Epithelial cell of proximal tubule (primary cell): ENCODE measurements at regions not wholly inside any gene's neighbourhood (a gene's known extent, or its start where the extent isn't known, plus 50 kb on each side); places are given as distances from the start of the nearest gene placed in this dataset.

Experiments used
- DNase-seq: peaks from one replicate; pipeline ENCODE4 v3.0.0-alpha.2; 2011; ENCODE audit warnings: low read depth
- H3K4me3 ChIP-seq: 2 replicates; pipeline ENCODE4 v1.5.1; 2011; ENCODE audit warnings: low read depth, mild to moderate bottlenecking, low read length
- CTCF ChIP-seq: conservative IDR thresholded peaks from 2 replicates; pipeline ENCODE4 v1.5.1; 2012; ENCODE audit warnings: low read depth, mild to moderate bottlenecking, low read length

GRCh38 chr10:110397856-110398255 is 93.1 kb upstream of the SMNDC1 start:
- DNase-seq = no peak
- H3K4me3 ChIP-seq = no peak overlapping the region
- no peak for TF ChIP-seq CTCF

GRCh38 chr10:110398419-110399105 is 93.8 kb upstream of the SMNDC1 start:
- H3K4me3 ChIP-seq = no peak overlapping the region
- TF ChIP-seq CTCF = no peak
- DNase-seq = peak; percentile 97

DNA sequence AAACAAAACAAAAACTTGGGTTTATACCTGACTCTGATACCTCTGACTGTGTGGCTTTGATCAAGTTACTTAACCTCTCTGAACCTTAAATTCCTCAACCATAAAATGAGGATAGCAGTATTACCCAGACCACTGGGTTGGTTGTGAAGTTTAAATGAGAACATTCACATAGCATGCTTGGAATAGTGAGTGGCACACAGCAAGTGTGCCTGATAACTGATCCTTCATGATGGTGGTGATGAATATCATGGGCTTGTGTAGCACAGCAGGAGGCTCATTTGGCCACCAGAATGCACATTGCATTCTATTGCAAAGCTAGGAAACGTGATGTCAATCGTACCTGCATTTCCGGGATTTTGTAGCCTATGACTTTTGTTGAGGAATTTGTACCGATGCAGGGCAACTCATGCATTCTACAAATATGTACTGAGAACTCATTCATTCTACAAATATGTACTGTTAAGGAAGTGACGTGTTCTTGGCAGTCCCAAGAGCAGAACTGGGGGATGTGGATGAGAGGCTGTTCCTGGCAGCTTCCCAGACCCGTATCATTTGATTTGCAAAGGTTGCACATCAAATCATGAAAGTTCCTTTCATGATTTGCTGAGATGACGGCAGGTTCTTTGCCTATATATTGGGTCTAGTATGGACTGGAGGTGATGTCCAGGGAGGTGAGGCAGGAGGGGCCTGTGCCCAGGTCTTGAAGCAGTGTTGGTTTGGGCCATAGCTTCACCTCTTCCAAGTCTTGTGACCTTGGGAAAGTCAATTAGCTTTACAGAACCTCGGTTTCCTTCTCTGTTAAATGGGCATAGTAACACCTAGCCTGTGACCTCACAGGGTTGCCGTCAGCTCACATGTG is 94.6 kb upstream of the SMNDC1 start:
- no peak overlapping the region for H3K4me3 ChIP-seq
- TF ChIP-seq CTCF = peak; percentile 3
- peak; percentile 97 for DNase-seq

DNA sequence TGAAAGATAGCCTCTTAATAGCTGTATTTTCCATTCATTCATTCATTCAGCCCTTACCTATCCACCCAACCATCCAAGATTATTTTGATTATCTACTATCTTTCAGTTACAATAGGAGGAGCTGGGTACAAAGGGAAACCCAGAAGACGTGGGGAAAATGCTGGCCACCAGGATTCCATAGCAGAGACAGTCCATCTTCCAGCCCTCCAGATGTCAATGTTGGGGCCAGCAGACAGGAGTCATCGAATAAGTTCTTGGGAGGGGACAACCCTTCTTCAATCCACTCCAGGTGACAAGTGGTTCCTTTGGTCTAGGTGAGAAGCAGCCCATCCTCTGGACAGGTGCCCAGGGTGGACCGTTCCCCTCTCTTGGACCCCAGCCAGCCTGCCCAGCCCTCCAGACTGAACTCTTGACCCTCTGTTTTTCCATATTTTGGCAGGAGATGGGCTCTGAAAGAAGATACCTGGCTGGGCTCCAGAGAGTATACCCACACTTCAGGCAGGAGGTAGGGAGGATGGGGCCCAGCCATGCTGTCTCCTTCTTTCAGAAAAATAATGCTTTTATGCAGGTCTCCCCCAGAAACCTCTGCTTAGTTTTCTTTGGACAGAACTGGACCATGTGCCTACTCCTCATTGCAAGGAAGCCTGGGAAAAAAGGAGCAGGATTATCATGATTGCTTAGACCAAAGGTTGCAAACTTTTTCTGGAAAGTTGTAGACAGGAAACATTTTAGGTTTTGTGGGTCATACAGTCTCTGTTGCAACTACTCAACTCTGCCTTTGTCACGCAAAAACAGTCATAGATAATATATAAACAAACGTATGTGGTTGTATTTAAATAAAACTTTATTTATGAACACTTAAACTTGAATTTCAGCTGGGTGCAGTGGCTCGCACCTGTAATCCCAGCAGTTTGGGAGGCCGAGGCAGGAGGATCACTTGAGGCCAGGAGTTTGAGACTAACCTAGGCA is 95.5 kb upstream of the SMNDC1 start:
- H3K4me3 ChIP-seq = no peak overlapping the region
- DNase-seq = no peak
- no peak for TF ChIP-seq CTCF

GRCh38 chr10:110401401-110402076 is 96.2 kb upstream of the DUSP5 start:
- no peak for DNase-seq
- no peak for TF ChIP-seq CTCF

GRCh38 chr10:110402077-110402416 is 95.7 kb upstream of the DUSP5 start:
- TF ChIP-seq CTCF = no peak
- H3K4me3 ChIP-seq = no peak overlapping the region
- DNase-seq = no peak

More at GRCh38 chr10:110401401-110402076, 96.2 kb upstream of the DUSP5 start:
- H3K4me3 ChIP-seq = no peak overlapping the region
